ENCODE measurements at regions not wholly inside any gene's neighbourhood (a gene's known extent, or its start where the extent isn't known, plus 50 kb on each side); places are given as distances from the start of the nearest gene placed in this dataset.

- Histone ChIP-seq H3K27ac (ENCODE audit: low read depth, low read length, severe bottlenecking) (no peak overlapping the region), H3K36me3 (ENCODE audit: control insufficient read depth, insufficient read depth, low read length) (no peaks in the 10 kb centered on the region), H3K9me3 (ENCODE audit: control insufficient read depth, low read length) (no peaks in the 10 kb centered on the region), H3K4me1 (ENCODE audit: control insufficient read depth, insufficient read depth, low read length, poor library complexity, severe bottlenecking) (peaks cover 2% of the 10 kb centered on the region), H3K4me3 (ENCODE audit: extremely low read depth, insufficient read depth, low read length, poor library complexity, severe bottlenecking) (no peak overlapping the region)
- 43% methylated on average over 2 of the region's 2 CpGs; no CpG with 5 or more reads in 1 of the 2 experiments for WGBS, 2 experiments (ENCODE audit: insufficient coverage in 2 of 2)
Measured at GRCh38 chr2:104412384-104412783, 441.5 kb upstream of the POU3F3 start.

DNA sequence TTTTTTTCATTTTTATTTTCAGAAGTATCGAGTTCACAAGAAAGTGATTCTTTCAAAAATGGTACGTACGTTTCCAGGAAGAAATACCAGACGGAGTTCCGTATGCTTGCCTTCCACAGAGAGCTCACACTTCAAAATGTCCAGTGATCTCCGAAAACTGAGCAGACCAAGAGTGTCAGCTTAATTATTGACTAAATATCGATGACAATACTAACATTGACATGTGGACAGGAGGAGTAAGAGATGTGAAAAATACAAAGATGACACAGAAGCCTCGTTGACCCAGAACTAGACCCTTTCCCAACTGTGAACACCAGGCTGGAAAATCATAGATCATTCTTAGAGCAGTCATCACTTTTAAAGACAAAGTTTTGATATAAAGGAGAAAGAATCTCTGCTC, 440.0 kb upstream of the POU3F3 start:
- no peaks in the 10 kb centered on the region for H3K4me1 ChIP-seq (ENCODE audit: control insufficient read depth, insufficient read depth, low read length, poor library complexity, severe bottlenecking)
- no peaks in the 10 kb centered on the region for H3K36me3 ChIP-seq (ENCODE audit: control insufficient read depth, insufficient read depth, low read length)
- 92 to 94% methylated on average over 5 to 6 of the region's 8 CpGs for WGBS, 2 experiments (ENCODE audit: insufficient coverage in 2 of 2)
- H3K27ac ChIP-seq (ENCODE audit: low read depth, low read length, severe bottlenecking) = no peak overlapping the region
- H3K9me3 ChIP-seq (ENCODE audit: control insufficient read depth, low read length) = no peaks in the 10 kb centered on the region
- H3K4me3 ChIP-seq (ENCODE audit: extremely low read depth, insufficient read depth, low read length, poor library complexity, severe bottlenecking) = no peak overlapping the region

GRCh38 chr2:104415284-104415683, 438.6 kb upstream of the POU3F3 start:
- Histone ChIP-seq H3K36me3 (ENCODE audit: control insufficient read depth, insufficient read depth, low read length) (no peaks in the 10 kb centered on the region), H3K4me3 (ENCODE audit: extremely low read depth, insufficient read depth, low read length, poor library complexity, severe bottlenecking) (no peak overlapping the region), H3K4me1 (ENCODE audit: control insufficient read depth, insufficient read depth, low read length, poor library complexity, severe bottlenecking) (no peaks in the 10 kb centered on the region), H3K27ac (ENCODE audit: low read depth, low read length, severe bottlenecking) (no peak overlapping the region), H3K9me3 (ENCODE audit: control insufficient read depth, low read length) (no peaks in the 10 kb centered on the region)
- WGBS, 2 experiments (ENCODE audit: insufficient coverage in 2 of 2) = 70 to 72% methylated on average over 4 of the region's 6 CpGs

GRCh38 chr2:104416339-104417000, 437.4 kb upstream of the POU3F3 start:
- no peaks in the 10 kb centered on the region for H3K9me3 ChIP-seq (ENCODE audit: control insufficient read depth, low read length)
- H3K4me3 ChIP-seq (ENCODE audit: extremely low read depth, insufficient read depth, low read length, poor library complexity, severe bottlenecking) = no peak overlapping the region
- no peaks in the 10 kb centered on the region for H3K36me3 ChIP-seq (ENCODE audit: control insufficient read depth, insufficient read depth, low read length)
- 89 to 97% methylated on average over 5 to 10 of the region's 18 CpGs for WGBS, 2 experiments (ENCODE audit: insufficient coverage in 2 of 2)
- no peaks in the 10 kb centered on the region for H3K4me1 ChIP-seq (ENCODE audit: control insufficient read depth, insufficient read depth, low read length, poor library complexity, severe bottlenecking)
- H3K27ac ChIP-seq (ENCODE audit: low read depth, low read length, severe bottlenecking) = no peak overlapping the region

DNA sequence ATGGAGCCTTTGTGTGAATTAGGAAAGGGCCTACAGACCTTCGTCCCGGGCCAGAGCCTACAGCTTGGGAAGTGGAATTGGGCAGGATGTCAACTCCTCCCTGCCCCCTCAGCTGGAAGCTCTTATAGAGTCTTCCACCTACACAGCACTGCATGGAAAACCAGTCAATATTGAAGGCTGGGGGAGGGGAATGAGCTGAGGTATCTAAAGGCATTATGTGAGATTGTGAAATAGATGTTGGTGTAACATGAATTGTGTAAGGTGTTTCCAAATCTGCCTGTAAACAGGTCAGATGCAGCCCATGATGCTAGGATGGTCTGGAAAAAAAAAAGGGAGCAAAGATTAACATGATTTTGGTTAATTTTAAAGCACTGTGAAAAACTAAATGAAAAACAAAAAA, 433.5 kb upstream of the POU3F3 start:
- WGBS, 2 experiments (ENCODE audit: insufficient coverage in 2 of 2) = no CpG with 5 or more reads among the region's 2 CpGs
- no peaks in the 10 kb centered on the region for H3K4me1 ChIP-seq (ENCODE audit: control insufficient read depth, insufficient read depth, low read length, poor library complexity, severe bottlenecking)
- H3K27ac ChIP-seq (ENCODE audit: low read depth, low read length, severe bottlenecking) = no peak overlapping the region
- no peaks in the 10 kb centered on the region for H3K9me3 ChIP-seq (ENCODE audit: control insufficient read depth, low read length)
- H3K36me3 ChIP-seq (ENCODE audit: control insufficient read depth, insufficient read depth, low read length) = no peaks in the 10 kb centered on the region
- no peak overlapping the region for H3K4me3 ChIP-seq (ENCODE audit: extremely low read depth, insufficient read depth, low read length, poor library complexity, severe bottlenecking)

DNA sequence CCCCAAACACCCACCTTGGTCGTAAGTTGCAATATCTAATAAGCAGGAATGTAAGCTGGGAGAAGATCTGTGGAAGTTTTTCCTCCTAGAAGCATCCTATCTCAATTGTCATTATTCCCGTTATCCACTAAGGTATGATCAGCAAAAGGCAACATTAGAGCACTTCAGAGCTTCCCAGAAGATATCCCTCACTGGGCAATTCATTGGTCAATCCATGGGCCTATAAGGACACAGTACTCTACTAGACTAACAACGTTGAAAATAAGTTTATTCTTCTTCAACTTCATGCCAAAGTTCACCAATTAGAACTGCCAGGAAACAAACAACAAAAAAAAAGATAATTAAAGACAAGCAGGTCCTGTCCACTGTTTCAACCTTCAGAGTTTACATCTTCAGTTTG, 433.0 kb upstream of the POU3F3 start:
- Histone ChIP-seq H3K27ac (ENCODE audit: low read depth, low read length, severe bottlenecking) (no peak overlapping the region), H3K4me1 (ENCODE audit: control insufficient read depth, insufficient read depth, low read length, poor library complexity, severe bottlenecking) (no peaks in the 10 kb centered on the region), H3K36me3 (ENCODE audit: control insufficient read depth, insufficient read depth, low read length) (no peaks in the 10 kb centered on the region), H3K4me3 (ENCODE audit: extremely low read depth, insufficient read depth, low read length, poor library complexity, severe bottlenecking) (no peak overlapping the region), H3K9me3 (ENCODE audit: control insufficient read depth, low read length) (no peaks in the 10 kb centered on the region)
- 75 to 100% methylated on average over 1 to 2 of the region's 3 CpGs for WGBS, 2 experiments (ENCODE audit: insufficient coverage in 2 of 2)

DNA sequence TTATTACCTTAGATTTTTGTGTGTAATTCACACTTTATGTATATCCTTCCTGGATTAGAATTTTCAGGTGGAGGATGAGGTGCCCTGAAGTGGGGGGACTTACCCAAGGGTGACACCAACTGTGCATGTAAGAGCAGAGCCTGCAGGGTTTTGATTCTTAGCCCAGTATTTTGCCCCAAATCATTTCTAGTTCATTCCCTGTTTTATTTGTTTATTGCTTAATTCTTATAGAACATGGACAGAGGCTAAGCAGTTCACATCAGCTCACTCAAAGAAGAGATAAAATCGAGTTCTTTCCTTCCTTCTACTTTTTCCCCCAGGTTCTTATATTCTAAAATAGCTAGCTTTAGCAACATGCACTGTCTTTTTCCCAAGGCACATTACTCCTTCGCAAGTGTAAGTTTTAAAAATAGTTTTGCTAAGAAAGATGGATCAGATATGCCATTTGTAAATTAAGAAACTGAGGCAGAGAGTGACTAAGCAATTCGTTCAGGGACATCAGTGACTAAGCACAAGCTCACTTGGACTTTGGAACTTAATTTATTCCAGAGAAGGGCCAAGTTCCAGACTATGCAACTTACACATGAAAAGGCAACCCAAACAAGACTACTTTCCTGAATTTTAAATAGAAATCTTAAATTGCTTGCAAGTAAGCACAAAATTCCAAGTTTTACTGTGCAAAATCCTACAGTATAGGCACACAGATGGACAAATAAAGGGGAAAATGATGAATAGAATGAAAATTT, 427.9 kb upstream of the POU3F3 start:
- 67 to 80% methylated on average over 1 of the region's 3 CpGs for WGBS, 2 experiments (ENCODE audit: insufficient coverage in 2 of 2)

GRCh38 chr2:104428155-104428554, 425.8 kb upstream of the POU3F3 start:
- no CpG with 5 or more reads among the region's 1 CpG for WGBS, 2 experiments (ENCODE audit: insufficient coverage in 2 of 2)
- H3K27ac ChIP-seq (ENCODE audit: low read depth, low read length, severe bottlenecking) = no peak overlapping the region

More for the DNA sequence above, 427.9 kb upstream of the POU3F3 start:
- no peak overlapping the region for H3K4me3 ChIP-seq (ENCODE audit: extremely low read depth, insufficient read depth, low read length, poor library complexity, severe bottlenecking)
- no peaks in the 10 kb centered on the region for H3K9me3 ChIP-seq (ENCODE audit: control insufficient read depth, low read length)
- H3K27ac ChIP-seq (ENCODE audit: low read depth, low read length, severe bottlenecking) = no peak overlapping the region
- H3K4me1 ChIP-seq (ENCODE audit: control insufficient read depth, insufficient read depth, low read length, poor library complexity, severe bottlenecking) = no peaks in the 10 kb centered on the region
- no peaks in the 10 kb centered on the region for H3K36me3 ChIP-seq (ENCODE audit: control insufficient read depth, insufficient read depth, low read length)

DNA sequence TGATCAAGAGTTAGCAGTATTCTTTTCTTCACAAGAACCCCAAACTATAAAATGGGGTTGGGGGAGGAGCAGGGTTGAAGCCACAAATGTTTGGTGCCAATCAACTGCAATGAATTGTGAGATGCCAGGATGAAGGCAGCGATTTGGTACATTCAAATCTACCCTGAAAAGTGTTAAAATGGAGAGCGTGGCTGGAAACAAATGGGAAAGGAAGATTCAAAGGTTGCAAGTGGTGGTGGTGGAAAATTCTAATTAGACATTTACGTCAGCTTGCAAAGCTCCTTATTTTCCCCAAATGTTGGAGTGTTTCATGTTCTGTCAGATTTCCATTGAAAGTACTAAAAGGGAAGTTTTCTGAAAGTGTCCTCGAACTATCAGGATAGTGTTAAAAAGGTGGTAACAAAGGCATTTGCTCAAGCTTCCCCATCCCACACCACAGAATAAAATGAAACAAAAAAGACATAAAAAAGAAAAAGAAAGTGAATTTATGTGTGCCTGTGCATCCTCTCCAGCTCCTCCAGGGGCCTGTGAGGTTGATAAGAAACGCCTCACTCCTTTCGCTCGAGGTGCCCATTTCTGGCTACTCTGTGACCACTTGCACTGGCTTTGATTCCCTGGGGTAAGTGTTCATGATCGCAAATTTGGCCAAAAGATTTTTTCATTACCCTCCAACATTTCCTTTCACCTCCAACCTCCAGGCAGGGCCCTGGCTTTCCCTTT, 424.1 kb upstream of the POU3F3 start:
- H3K9me3 ChIP-seq (ENCODE audit: control insufficient read depth, low read length) = no peaks in the 10 kb centered on the region
- H3K27ac ChIP-seq (ENCODE audit: low read depth, low read length, severe bottlenecking) = no peak overlapping the region
- 90 to 96% methylated on average over 4 to 5 of the region's 8 CpGs for WGBS, 2 experiments (ENCODE audit: insufficient coverage in 2 of 2)
- H3K4me3 ChIP-seq (ENCODE audit: extremely low read depth, insufficient read depth, low read length, poor library complexity, severe bottlenecking) = no peak overlapping the region
- peaks cover 6% of the 10 kb centered on the region for H3K4me1 ChIP-seq (ENCODE audit: control insufficient read depth, insufficient read depth, low read length, poor library complexity, severe bottlenecking)
- H3K36me3 ChIP-seq (ENCODE audit: control insufficient read depth, insufficient read depth, low read length) = no peaks in the 10 kb centered on the region

More at GRCh38 chr2:104428155-104428554, 425.8 kb upstream of the POU3F3 start:
- Histone ChIP-seq H3K4me3 (ENCODE audit: extremely low read depth, insufficient read depth, low read length, poor library complexity, severe bottlenecking) (no peak overlapping the region), H3K9me3 (ENCODE audit: control insufficient read depth, low read length) (no peaks in the 10 kb centered on the region), H3K36me3 (ENCODE audit: control insufficient read depth, insufficient read depth, low read length) (no peaks in the 10 kb centered on the region), H3K4me1 (ENCODE audit: control insufficient read depth, insufficient read depth, low read length, poor library complexity, severe bottlenecking) (no peaks in the 10 kb centered on the region)

DNA sequence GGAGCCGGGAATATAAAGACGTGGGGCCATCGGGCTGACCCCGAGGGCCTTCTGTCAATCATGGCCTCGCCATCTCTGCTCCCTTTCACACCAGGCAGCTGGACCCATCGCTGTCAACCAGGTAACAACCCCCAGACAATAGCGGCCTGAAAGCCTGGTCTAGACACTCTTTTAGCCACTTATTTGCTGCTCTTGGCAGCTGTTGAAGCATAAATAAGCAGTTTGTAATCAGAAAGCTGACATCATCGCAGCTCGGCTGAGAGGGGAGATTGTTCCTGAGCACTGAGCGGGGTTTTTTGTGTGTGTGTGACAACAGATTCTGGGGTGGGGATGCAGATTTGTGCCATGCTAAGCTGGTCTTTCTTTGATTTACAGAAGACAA, 423.6 kb upstream of the POU3F3 start:
- no peak overlapping the region for H3K4me3 ChIP-seq (ENCODE audit: extremely low read depth, insufficient read depth, low read length, poor library complexity, severe bottlenecking)
- H3K4me1 ChIP-seq (ENCODE audit: control insufficient read depth, insufficient read depth, low read length, poor library complexity, severe bottlenecking) = peaks cover 6% of the 10 kb centered on the region
- H3K27ac ChIP-seq (ENCODE audit: low read depth, low read length, severe bottlenecking) = no peak overlapping the region
- no peaks in the 10 kb centered on the region for H3K36me3 ChIP-seq (ENCODE audit: control insufficient read depth, insufficient read depth, low read length)
- 82 to 93% methylated on average over 6 to 10 of the region's 10 CpGs for WGBS, 2 experiments (ENCODE audit: insufficient coverage in 2 of 2)
- no peaks in the 10 kb centered on the region for H3K9me3 ChIP-seq (ENCODE audit: control insufficient read depth, low read length)
